BLaER1 treated with 17β-estradiol and CSF1 and Interleukin-3, amounts not matched to agents 10 nM and 100 nM (cell line): ENCODE measurements at regions not wholly inside any gene's neighbourhood (a gene's known extent, or its start where the extent isn't known, plus 50 kb on each side); places are given as distances from the start of the nearest gene placed in this dataset.
"Not testable (repeated sequence)": the region's sequence is repeated elsewhere in the genome, so short reads cannot be mapped to it uniquely, and the experiment has no call there.

Experiments used
- H3K27ac ChIP-seq, 11 experiments: shearing (Covaris generic); formaldehyde crosslinking; 2 replicates each; pipeline ENCODE4 v1.8.1; 2022
- H3K27me3 ChIP-seq, 11 experiments: shearing (Covaris generic); formaldehyde crosslinking; 2 replicates each; pipeline ENCODE4 v1.8.1; 2022
- H3K36me3 ChIP-seq, 11 experiments: shearing (Covaris generic); formaldehyde crosslinking; 2 replicates each; pipeline ENCODE4 v1.8.1; 2022
- H3K4me1 ChIP-seq, 10 experiments: shearing (Covaris generic); formaldehyde crosslinking; 2 replicates each; pipeline ENCODE4 v1.8.1; 2022
- H3K4me2 ChIP-seq, 11 experiments: shearing (Covaris generic); formaldehyde crosslinking; 2 replicates each; pipeline ENCODE4 v1.8.1; 2022
- H3K4me3 ChIP-seq, 10 experiments: shearing (Covaris generic); formaldehyde crosslinking; 2 replicates each; pipeline ENCODE4 v1.8.1; 2022
- H3K9ac ChIP-seq, 11 experiments: shearing (Covaris generic); formaldehyde crosslinking; 2 replicates each; pipeline ENCODE4 v1.8.1; 2022
- H3K9me3 ChIP-seq, 11 experiments: shearing (Covaris generic); formaldehyde crosslinking; replicated peaks in 1 of 11; 2 replicates each; pipeline ENCODE4 v1.8.1; 2022
- H4K20me1 ChIP-seq, 11 experiments: shearing (Covaris generic); formaldehyde crosslinking; 2 replicates each; pipeline ENCODE4 v1.8.1; 2022

- not testable (repeated sequence) for H3K36me3 ChIP-seq, H3K4me2 ChIP-seq, H3K9me3 ChIP-seq, H4K20me1 ChIP-seq, H3K27ac ChIP-seq, H3K27me3 ChIP-seq, H3K4me1 ChIP-seq, H3K4me3 ChIP-seq, H3K9ac ChIP-seq
These were observed 235.5 kb downstream of the NPIPA7 start for GRCh38 chr16:16614484-16614883.

GRCh38 chr16:16618963-16619465 lies 240.1 kb downstream of the NPIPA7 start:
- not testable (repeated sequence) for H3K36me3 ChIP-seq, H3K9ac ChIP-seq, H3K27ac ChIP-seq, H3K9me3 ChIP-seq, H3K4me3 ChIP-seq, H3K4me1 ChIP-seq, H3K27me3 ChIP-seq, H3K4me2 ChIP-seq, H4K20me1 ChIP-seq

- not testable (repeated sequence) for H3K4me1 ChIP-seq, H3K4me3 ChIP-seq, H3K27ac ChIP-seq, H4K20me1 ChIP-seq, H3K36me3 ChIP-seq, H3K9me3 ChIP-seq, H3K4me2 ChIP-seq, H3K27me3 ChIP-seq, H3K9ac ChIP-seq
These were observed 245.4 kb downstream of the NPIPA7 start for GRCh38 chr16:16624367-16624766.

- not testable (repeated sequence) for H3K4me3 ChIP-seq, H3K4me2 ChIP-seq, H3K36me3 ChIP-seq, H3K9me3 ChIP-seq, H3K9ac ChIP-seq, H3K27me3 ChIP-seq, H4K20me1 ChIP-seq, H3K4me1 ChIP-seq, H3K27ac ChIP-seq
These were observed 246.2 kb downstream of the NPIPA7 start for GRCh38 chr16:16625140-16625539.

GRCh38 chr16:16627865-16628264 lies 248.9 kb downstream of the NPIPA7 start:
- not testable (repeated sequence) for H3K9ac ChIP-seq, H4K20me1 ChIP-seq, H3K27me3 ChIP-seq, H3K27ac ChIP-seq, H3K9me3 ChIP-seq, H3K4me1 ChIP-seq, H3K36me3 ChIP-seq, H3K4me3 ChIP-seq, H3K4me2 ChIP-seq

- not testable (repeated sequence) for H3K4me1 ChIP-seq, H3K4me2 ChIP-seq, H3K9ac ChIP-seq
These were observed 259.3 kb downstream of the NPIPA7 start for GRCh38 chr16:16638231-16638630.

GRCh38 chr16:16638714-16639113 lies 259.8 kb downstream of the NPIPA7 start:
- not testable (repeated sequence) for H3K36me3 ChIP-seq, H3K27ac ChIP-seq, H3K4me2 ChIP-seq, H3K4me1 ChIP-seq, H3K4me3 ChIP-seq, H3K27me3 ChIP-seq, H3K9ac ChIP-seq, H4K20me1 ChIP-seq
- peaks cover 2 to 10% (median 8%) of the 10 kb centered on the region in 11 experiments; a peak in 17 of 22 replicates for H3K9me3 ChIP-seq

More at GRCh38 chr16:16638231-16638630, 259.3 kb downstream of the NPIPA7 start:
- not testable (repeated sequence) for H3K27ac ChIP-seq, H3K27me3 ChIP-seq, H3K36me3 ChIP-seq, H4K20me1 ChIP-seq, H3K9me3 ChIP-seq, H3K4me3 ChIP-seq

GRCh38 chr16:16643828-16644227 lies 264.9 kb downstream of the NPIPA7 start:
- not testable (repeated sequence) for H4K20me1 ChIP-seq, H3K27me3 ChIP-seq, H3K4me2 ChIP-seq, H3K9ac ChIP-seq, H3K4me3 ChIP-seq, H3K4me1 ChIP-seq, H3K36me3 ChIP-seq, H3K27ac ChIP-seq
- peaks cover 4 to 15% (median 9%) of the 10 kb centered on the region in 11 experiments; a peak in 17 of 22 replicates for H3K9me3 ChIP-seq

- not testable (repeated sequence) for H3K4me3 ChIP-seq, H3K27me3 ChIP-seq, H3K36me3 ChIP-seq, H3K4me2 ChIP-seq, H4K20me1 ChIP-seq, H3K9ac ChIP-seq, H3K27ac ChIP-seq, H3K4me1 ChIP-seq
- H3K9me3 ChIP-seq, result peaks cover 4 to 12% (median 6%) of the 10 kb centered on the region in 11 experiments; a peak in 17 of 22 replicates
These were observed 269.1 kb downstream of the NPIPA7 start for GRCh38 chr16:16648002-16648401.

- H3K9ac ChIP-seq, H3K4me1 ChIP-seq, H3K36me3 ChIP-seq, H3K9me3 ChIP-seq, H3K27me3 ChIP-seq, H3K4me2 ChIP-seq, H3K27ac ChIP-seq, H4K20me1 ChIP-seq, H3K4me3 ChIP-seq: not testable (repeated sequence)
These were observed 293.4 kb downstream of the NPIPA7 start for GRCh38 chr16:16672180-16672812.

GRCh38 chr16:16674820-16675219 lies 295.9 kb downstream of the NPIPA7 start:
- H3K4me1 ChIP-seq, H4K20me1 ChIP-seq, H3K9me3 ChIP-seq, H3K27me3 ChIP-seq, H3K9ac ChIP-seq, H3K27ac ChIP-seq, H3K36me3 ChIP-seq, H3K4me2 ChIP-seq, H3K4me3 ChIP-seq: not testable (repeated sequence)

- H3K9me3 ChIP-seq, result not testable (repeated sequence)
These were observed 342.9 kb downstream of the NPIPA7 start for GRCh38 chr16:16721849-16722248.

GRCh38 chr16:16722666-16723065 lies 343.7 kb downstream of the NPIPA7 start:
- not testable (repeated sequence) for H4K20me1 ChIP-seq, H3K9ac ChIP-seq, H3K4me3 ChIP-seq, H3K9me3 ChIP-seq, H3K27ac ChIP-seq, H3K4me2 ChIP-seq, H3K36me3 ChIP-seq, H3K4me1 ChIP-seq, H3K27me3 ChIP-seq

More at GRCh38 chr16:16721849-16722248, 342.9 kb downstream of the NPIPA7 start:
- H3K36me3 ChIP-seq, H4K20me1 ChIP-seq, H3K9ac ChIP-seq, H3K4me2 ChIP-seq, H3K4me3 ChIP-seq, H3K27me3 ChIP-seq, H3K4me1 ChIP-seq, H3K27ac ChIP-seq: not testable (repeated sequence)

GRCh38 chr16:16723819-16724519 lies 345.0 kb downstream of the NPIPA7 start:
- H3K4me1 ChIP-seq, H3K27me3 ChIP-seq, H3K9ac ChIP-seq, H3K36me3 ChIP-seq, H3K27ac ChIP-seq, H3K4me3 ChIP-seq, H4K20me1 ChIP-seq, H3K9me3 ChIP-seq, H3K4me2 ChIP-seq: not testable (repeated sequence)
